ENCODE measurements at regions not wholly inside any gene's neighbourhood (a gene's known extent, or its start where the extent isn't known, plus 50 kb on each side); places are given as distances from the start of the nearest gene placed in this dataset.
"Not testable (repeated sequence)": the region's sequence is repeated elsewhere in the genome, so short reads cannot be mapped to it uniquely, and the experiment has no call there.

DNA sequence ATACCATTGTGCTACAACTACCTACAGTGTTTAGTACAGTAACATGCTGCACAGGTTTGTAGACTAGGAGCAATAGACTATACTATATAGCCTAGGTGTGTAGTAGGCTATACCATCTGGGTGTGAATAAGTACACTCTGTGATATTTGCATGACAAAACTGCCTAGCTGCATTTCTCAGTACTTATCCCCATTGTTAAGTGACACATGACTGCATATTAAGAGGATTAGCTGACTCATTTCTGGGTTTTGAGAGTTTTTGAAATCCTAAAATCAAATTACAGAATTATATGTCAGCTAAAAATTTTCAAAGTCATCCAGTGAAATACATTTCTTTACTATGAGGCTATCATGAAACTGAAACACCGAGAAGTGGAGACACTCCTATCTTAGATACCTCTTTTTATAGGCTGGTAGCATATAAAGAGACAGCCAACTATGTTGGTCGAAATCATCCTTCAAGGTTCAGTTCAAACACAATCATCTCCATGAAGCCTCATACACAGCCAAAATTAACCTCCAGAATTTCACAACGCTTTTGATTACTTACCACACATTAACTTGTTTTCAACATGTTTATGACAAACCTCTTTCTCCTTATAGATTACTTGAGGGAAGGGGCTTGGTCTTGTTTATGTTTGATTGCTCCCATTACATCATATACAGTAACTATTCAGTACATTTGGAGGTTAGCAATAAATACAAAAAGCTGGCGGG is 89.8 kb upstream of the ANK3 start:
- DNase-seq (ENCODE audit: low read depth in 4 of 4, low spot score in 3 of 4), result no peak

DNA sequence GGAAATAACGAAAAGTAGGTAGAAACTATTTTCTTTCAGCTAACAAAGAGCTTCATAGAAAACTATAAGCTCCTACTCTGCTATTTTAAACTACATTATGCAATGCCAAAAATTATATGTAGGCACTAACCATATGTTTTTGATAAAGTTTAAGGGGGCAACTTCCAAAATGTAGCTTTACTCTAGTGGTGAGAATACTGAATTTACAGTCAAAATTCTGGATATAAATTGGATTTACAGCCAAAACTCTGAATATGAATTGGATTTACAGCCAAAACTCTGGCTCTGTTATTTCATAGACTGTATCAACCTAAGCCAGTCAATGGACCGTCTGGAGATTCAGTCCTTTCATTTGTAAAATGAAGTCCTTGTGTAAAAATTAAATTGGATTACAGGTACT is 86.8 kb upstream of the ANK3 start:
- no peak for DNase-seq (ENCODE audit: low read depth in 4 of 4, low spot score in 3 of 4)

DNA sequence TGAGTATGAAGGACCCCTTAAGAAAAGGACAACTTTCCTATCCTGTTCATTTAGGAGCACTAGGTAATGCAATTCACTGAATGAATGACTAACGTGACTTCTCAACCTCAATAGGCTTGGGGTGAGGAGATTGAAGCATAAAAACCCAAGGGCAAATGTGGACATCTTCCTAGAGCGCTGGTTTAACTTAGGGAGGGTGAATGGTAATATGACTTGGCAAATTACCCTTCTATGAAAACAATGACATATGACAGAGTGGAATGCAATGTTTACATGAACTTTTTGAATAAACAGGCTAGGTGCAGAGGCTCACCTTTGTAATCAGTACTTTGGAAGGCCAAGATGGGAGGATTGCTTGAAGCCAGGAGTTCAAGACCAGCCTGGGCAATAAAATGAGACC is 83.9 kb upstream of the ANK3 start:
- DNase-seq (ENCODE audit: low read depth in 4 of 4, low spot score in 3 of 4), result no peak

DNA sequence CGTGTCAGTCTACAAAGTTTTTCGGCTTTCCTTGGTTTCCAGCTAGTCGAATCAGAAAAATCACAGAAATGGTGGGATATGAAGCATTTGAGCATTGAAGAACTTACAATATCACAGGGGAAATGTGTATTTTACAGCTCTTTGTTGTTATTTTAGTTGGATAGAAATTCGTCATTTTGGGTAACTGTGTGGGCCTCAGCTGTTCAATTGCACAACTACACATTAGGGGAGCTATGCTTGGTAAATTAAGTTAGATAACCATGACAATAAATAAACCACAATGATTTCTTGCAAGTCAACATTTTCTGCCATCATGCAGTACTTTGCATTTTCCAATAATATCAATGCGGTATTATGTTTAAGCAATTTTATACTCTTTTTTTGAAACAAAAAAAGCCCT is 80.4 kb upstream of the ANK3 start:
- DNase-seq (ENCODE audit: low read depth in 4 of 4, low spot score in 3 of 4), result no peak

DNA sequence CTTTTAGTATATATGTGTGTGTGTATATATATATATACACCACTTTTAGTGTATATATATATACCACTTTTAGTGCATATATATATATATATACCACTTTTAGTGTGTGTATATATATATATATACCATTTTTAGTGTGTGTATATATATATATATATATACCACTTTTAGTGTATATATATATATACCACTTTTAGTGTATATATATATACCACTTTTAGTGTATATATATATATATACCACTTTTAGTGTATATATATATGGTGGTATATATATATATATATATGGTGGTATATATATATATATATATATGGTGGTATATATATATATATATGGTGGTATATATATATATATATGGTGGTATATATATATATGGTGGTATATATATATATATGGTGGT is 79.5 kb upstream of the ANK3 start:
- not testable (repeated sequence) for DNase-seq (ENCODE audit: low read depth in 4 of 4, low spot score in 3 of 4)

DNA sequence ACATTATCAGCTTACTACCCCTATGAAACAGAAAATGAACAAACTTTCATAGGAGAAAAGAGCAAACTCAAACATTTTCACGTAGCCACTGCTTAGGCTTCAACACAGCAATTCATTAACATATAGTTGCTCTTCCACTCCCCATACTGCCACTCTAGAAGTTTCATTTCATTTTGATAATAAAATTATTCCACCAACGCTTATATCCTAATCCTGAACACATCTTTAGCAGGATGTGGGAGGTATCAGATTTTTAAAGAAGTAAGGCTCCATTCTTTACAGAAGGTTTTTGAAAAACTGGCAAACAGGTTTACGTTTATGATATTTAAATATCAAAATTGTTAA is 77.5 kb upstream of the ANK3 start:
- no peak for DNase-seq (ENCODE audit: low read depth in 4 of 4, low spot score in 3 of 4)

DNA sequence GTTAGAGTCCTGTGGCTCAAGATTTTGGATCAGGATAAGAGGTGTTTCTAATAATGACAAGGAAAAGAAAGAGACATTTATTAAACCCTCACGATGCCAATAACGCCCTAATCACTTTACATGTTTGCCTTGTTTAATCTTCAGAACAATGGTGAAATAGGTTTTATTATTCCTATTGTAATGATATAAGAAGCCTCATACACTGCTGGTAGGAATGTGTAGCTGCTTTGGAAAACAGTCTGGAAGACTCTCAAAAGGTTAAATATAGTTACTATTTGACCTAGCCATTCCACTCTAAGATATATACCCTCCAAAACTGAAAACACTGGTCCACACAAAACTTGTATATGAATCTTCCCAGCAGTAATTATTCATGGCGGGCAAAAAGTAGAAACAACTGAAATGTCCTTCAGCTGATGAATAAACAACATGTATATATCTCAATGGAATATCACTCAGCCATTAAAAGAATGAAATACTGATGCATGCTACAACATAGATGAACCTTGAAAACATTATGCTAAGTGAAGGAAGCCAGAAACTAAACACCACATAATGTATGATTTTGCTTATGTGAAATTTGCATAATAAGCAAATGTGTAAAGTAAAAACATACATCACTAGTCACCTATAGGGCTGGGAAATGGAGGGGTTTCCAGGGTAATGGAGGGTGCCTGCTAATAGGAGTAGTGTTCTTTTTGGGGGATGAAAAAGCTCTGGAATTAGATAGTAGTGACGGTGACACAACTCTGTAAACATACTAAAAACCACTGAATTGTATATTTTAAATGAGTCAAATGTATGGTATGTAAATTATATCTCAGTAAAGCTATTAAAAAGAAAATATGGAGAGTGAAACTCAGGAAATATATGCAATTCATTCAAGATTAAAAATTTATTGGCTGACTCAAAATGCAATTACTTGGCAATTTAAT is 76.9 kb upstream of the ANK3 start:
- DNase-seq (ENCODE audit: low read depth in 4 of 4, low spot score in 3 of 4), result no peak

DNA sequence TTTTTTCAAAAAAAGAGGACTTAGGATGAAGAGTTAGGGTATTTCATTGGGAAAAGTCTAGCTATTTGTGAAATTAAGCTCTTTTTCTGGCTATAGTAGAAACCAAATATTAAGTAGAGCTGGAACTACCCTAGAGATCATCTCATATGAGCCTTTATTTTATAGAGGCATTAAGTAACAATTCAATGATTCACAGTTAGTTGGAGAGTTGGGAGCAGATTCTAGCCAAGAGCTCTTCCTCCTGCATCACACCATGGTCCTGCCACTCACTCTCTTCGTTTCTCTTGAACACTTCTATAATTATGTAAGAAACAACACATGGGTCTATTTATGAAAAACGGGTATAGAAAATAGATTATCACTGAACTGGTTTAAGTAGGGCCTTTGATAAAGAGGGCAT is 76.1 kb upstream of the ANK3 start:
- no peak for DNase-seq (ENCODE audit: low read depth in 4 of 4, low spot score in 3 of 4)

DNA sequence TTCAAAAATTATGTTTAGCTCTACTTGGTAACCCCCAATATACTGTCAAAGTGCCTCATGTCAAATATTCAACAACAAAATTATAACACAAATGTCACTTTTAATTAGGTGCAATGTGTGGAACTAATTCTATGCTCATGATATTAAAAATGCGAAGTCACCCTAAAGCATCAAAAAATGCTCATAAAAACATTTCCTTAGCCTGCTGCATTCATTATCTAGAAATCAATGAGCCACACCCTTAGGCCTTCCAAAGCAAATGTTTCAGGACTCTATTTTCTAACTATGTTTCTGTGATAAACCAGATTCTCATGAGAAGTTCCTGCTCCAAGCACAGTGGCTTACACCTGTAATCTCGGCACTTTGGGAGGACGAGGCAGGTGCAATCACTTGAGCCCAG is 75.0 kb upstream of the ANK3 start:
- no peak for DNase-seq (ENCODE audit: low read depth in 4 of 4, low spot score in 3 of 4)

DNA sequence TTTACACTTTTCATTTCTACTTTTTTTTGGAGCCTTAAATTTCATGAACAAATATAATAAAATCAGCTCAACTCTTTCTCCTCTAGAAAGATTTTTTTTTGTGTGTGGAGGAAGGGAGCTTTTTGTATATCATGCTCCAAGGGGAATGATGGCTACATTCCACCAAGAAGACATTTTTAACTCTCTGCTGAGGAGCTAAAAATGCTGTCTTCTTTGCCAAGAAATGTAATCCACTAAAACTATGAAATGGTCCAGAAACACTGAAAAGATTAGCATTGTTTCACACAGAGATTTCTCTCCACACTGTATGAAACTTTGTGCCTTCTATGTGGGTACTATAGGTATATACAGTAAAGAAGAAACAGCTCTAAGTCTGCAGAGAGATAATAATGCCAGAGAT is 74.1 kb upstream of the ANK3 start:
- DNase-seq (ENCODE audit: low read depth in 4 of 4, low spot score in 3 of 4), result no peak

DNA sequence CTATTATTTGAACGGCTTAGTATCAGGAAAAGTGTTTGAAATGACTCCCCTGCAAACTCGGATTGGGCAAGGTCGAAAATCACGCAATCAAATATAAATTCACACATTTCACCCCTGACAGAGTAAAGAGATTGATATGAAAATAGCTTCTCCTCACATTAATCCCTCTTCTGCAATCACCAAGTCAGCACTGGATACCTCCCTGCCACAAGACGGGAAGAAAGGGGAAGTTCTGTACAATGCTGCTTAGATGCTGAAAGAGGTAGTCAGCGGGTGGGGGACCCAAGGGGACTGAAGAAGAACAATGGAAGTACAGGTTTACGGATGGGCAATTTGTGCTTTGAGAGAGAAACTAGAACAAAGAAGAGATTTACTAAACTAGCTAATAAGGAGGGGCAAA is 72.0 kb upstream of the ANK3 start:
- no peak for DNase-seq (ENCODE audit: low read depth in 4 of 4, low spot score in 3 of 4)

DNA sequence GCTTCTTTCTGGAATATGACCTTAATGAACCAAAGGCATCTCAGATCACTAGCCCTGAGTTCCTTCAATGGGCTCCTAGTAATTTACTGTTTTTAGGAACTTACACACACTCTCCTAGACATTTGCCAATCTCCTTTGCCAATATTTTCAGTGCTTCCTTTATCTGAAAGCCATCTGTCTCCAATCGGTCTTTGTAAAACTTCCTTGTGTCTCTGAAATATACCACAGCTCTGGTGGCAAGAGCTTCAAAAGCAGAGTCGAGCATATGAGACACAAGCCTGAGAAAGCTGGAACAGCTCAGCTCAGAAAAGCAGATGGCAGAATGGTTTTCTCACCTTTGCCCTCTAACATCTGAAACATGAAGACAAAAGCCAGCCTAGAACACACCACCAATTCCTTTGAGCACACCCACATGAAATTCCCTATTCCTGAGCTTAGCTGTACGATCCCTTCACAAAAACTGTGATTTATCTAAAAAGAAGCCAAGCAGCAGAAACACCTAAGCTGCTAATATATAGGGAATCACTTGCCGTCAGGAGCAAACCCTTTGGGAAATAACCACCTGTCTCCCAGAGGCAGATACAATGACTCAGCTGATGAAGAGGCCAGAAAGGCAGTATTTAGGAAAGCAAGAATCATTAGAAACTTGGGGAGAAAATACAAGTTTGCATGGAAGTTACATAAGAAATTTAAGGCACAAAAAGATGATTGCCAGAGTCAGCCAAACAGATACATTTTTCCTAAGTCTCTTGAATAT is 70.2 kb upstream of the ANK3 start:
- no peak for DNase-seq (ENCODE audit: low read depth in 4 of 4, low spot score in 3 of 4)

DNA sequence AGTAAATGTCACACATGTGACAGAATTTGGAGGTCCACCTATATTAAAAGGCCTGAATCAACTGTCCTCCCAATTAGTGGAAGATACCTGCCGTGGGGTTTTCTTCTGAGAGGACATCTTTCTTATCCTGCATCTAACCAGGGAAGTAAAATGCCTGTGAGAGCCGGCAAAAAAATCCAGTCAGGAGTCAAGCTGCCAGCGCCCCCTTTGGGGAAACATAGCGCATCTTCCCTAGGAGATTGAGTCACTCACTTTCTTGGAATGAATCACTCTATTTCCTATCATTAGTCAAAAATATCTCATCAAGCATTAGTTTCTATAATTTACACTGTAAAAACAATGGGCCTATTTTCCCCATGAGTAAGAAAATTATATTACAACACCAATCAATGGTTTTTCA is 66.4 kb upstream of the ANK3 start:
- no peak for DNase-seq (ENCODE audit: low read depth in 4 of 4, low spot score in 3 of 4)

DNA sequence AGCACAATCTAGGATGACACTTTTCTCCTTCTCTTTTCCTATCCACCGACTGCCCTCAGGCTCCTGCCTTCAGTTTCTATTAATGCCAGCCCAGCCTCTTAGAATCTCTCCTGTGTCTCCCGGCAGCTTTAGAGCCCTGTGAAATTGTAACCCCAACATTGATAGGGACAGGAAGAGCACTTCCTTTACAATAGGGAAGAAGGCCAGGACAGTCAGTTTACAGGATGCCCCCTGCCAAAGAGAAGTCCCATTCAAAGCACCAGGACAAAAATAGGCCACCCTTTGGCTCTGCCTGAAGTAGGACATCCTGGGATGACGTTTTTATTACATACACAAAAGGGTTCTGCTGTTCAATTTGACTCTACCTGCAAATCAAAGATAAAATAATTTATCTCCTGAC is 64.7 kb upstream of the ANK3 start:
- no peak for DNase-seq (ENCODE audit: low read depth in 4 of 4, low spot score in 3 of 4)

DNA sequence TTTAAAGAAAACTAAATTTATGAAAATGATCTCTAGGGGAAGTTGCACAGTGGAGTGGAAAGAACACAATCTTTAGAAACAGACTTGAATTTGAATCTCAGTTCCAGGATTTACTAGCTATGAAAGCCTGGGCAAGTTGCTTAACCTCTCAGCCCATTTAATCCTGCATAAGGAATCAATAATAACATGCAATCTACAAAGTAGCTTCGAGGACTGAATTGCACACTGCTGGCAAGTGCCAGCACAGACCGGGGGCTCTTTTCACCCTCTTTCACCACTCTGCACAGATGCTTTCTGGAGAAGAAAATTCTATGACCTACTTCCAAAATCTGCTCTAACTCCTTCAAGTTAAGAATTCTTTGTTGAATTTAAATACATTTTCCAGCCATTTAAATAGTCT is 63.4 kb upstream of the ANK3 start:
- DNase-seq (ENCODE audit: low read depth in 4 of 4, low spot score in 3 of 4), result no peak

DNA sequence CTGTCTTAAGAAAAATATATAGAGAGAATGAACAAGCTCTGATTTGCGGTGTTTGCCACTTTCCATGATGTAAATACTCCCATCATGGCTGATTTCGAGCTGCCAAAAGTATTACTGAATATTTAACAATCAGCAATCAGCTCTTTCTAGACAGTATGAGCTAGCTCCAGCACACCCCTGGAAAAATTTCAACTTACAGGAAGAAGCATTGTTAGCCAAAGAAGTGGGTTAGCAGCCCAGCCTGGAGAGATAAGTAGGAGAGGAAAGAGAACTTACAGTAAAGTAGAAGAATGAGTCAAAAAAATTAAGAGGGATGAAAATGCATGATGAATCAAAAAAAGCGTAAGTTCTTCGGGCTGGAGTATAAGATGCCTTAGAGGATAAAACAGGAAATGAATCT is 60.6 kb upstream of the ANK3 start:
- no peak for DNase-seq (ENCODE audit: low read depth in 4 of 4, low spot score in 3 of 4)

DNA sequence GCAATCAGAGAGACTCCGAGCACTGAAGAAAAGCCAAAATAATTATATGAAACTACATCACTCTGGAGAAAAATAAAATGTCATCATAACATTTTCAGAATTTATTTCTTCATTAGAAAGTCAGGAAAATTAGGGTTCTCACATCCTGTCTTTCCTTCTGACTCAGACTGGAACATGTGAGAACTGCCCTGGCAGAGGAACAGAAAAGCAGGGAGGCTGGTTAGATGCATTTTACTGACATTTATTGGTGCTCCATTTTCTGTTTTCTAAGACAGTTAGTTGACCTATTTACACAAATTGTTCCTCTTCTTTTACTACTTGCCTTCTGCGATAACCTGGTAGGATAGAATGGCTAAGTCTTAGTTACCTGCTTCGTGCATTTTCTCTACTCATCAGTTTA is 58.6 kb upstream of the ANK3 start:
- DNase-seq (ENCODE audit: low read depth in 4 of 4, low spot score in 3 of 4), result no peak

DNA sequence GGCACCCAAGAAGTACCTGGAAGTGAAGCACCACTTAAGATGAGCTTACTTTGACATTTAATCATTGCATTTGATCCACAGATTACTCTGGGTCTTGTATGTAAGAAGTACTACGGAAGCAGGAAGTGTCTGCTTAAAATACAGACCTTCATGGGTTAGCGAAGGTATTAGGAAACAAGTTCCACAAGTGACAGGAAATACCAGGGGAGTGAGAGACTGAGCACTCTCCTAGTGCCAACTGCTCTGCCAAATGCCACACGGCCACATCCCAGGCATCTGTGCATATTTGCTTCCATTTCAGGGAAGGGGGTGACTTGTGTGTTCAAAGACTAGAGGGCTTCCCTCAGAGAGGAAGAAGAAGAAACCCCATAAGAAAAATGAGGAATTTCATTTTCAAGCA is 57.2 kb upstream of the ANK3 start:
- no peak for DNase-seq (ENCODE audit: low read depth in 4 of 4, low spot score in 3 of 4)

DNA sequence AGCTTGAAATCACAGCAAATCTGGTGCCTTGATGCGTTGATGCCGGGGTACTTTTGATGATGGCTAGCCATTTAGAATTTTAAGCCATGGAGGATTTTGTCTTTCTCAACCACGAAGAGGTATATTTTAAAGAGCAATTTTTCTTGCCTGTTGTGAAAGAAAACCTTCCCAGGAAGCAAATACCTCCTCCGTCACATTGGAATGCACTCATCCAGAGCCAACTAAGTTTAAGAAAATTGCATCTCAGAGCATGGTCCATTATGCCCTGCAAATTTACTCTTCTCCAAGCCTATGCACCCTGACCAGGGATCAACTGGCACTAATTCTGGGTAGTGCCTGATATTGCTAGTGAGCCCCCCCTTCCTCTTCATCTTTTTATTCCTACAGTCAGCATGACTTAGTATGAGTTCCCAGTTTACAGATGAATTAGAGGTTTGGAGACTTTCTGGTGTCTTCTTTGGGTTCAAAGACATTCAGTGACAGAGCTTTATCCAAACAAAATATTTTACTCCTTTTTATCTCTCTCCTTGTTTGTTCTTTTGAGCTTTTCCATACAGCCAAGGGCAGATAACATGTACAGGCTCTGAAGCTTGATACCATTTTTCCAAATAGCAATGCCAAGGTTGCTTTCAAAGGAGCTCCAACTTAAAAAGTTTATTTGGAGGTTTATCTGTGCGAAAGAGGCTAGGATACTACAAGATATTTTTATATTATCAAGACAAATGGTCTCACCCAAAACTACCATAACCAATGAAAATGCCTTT is 56.6 kb upstream of the ANK3 start:
- no peak for DNase-seq (ENCODE audit: low read depth in 4 of 4, low spot score in 3 of 4)

DNA sequence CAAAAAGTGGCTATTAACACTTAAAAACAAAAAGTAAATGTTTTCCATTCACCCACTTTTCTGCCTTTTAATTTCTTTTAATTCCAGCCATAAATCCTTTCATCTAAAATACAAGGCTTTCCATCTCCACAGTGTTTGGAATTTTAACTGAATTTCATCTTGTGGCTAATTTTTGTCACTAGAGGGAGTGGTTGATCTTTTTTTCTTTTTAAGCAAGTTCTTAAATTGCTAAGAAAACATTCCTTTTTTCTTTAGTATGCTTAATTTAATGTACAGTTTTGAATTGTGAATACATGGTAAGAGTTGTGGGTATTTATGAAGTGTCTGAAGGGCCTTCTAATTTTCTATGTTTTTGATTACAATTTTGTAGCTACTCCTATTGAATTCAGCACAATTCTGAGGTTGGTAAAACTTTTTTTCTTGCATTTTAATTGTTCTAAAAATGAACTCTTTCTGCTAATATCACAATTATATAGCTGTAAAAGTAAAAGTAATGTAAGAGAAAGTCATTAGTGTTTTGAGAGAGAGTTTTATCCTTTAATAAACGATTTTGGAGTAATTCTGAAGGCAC is 54.9 kb upstream of the ANK3 start:
- DNase-seq (ENCODE audit: low read depth in 4 of 4, low spot score in 3 of 4), result peak in 2 of 4 donors; percentile 10 to 17

DNA sequence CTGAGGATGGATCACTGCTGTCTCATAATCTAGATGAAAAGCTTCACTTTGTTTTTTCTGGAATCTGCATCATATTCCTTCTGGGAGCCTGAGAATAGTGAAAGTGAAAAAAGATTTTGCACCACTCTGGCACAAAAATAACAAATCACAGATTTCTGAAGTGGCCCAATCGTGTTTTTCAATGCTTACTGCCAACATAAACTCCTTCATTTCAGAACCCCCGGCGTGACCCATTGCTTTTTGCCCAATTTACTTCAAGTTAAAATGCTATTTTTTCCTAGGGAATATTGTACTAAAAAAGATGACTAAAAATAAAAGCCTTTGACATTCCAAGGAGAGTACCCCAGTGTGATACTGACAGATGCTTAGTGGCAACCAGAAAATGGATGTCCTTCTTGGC is 53.7 kb upstream of the ANK3 start:
- DNase-seq (ENCODE audit: low read depth in 4 of 4, low spot score in 3 of 4), result no peak

Measured in right renal pelvis (tissue), 4 donors.